Retinal pigment epithelial cell (primary cell): ENCODE measurements at regions not wholly inside any gene's neighbourhood (a gene's known extent, or its start where the extent isn't known, plus 50 kb on each side); places are given as distances from the start of the nearest gene placed in this dataset.

ENCODE experiments used
- DNase-seq: peaks from one replicate; pipeline ENCODE4 v3.0.0-alpha.2; 2010; ENCODE audit warnings: low read depth
- H3K4me3 ChIP-seq: 2 replicates; pipeline ENCODE4 v1.5.1; 2011; ENCODE audit warnings: mild to moderate bottlenecking, low read length, control low read depth, moderate library complexity
- TF ChIP-seq, protein P1 (sequence below): conservative IDR thresholded peaks from 2 replicates; pipeline ENCODE4 v1.5.1; 2011; ENCODE audit warnings: low read depth, low read length, control low read depth, inconsistent platforms

DNA sequence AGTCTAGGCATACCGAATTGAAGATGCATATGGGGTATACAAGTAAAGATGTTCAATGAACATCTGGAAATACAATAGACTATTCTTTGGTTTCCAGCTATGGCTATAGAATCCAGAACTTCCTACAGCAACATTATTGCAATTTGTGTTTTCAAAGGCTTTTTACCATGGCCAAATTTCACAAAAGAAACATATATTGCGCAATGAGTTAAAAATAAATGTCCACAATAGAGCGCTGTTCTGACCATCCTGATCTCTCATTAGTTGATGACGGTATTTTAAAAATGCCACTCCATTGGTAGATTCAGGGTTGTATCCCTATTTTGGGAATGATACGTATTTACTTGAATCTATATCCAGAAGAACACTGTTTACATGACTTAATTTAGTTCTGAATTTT is 139.2 kb downstream of the LINC00632 start:
- H3K4me3 ChIP-seq = no peak overlapping the region
- no peak for DNase-seq
- TF ChIP-seq, protein P1, sequence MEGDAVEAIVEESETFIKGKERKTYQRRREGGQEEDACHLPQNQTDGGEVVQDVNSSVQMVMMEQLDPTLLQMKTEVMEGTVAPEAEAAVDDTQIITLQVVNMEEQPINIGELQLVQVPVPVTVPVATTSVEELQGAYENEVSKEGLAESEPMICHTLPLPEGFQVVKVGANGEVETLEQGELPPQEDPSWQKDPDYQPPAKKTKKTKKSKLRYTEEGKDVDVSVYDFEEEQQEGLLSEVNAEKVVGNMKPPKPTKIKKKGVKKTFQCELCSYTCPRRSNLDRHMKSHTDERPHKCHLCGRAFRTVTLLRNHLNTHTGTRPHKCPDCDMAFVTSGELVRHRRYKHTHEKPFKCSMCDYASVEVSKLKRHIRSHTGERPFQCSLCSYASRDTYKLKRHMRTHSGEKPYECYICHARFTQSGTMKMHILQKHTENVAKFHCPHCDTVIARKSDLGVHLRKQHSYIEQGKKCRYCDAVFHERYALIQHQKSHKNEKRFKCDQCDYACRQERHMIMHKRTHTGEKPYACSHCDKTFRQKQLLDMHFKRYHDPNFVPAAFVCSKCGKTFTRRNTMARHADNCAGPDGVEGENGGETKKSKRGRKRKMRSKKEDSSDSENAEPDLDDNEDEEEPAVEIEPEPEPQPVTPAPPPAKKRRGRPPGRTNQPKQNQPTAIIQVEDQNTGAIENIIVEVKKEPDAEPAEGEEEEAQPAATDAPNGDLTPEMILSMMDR = no peak

DNA sequence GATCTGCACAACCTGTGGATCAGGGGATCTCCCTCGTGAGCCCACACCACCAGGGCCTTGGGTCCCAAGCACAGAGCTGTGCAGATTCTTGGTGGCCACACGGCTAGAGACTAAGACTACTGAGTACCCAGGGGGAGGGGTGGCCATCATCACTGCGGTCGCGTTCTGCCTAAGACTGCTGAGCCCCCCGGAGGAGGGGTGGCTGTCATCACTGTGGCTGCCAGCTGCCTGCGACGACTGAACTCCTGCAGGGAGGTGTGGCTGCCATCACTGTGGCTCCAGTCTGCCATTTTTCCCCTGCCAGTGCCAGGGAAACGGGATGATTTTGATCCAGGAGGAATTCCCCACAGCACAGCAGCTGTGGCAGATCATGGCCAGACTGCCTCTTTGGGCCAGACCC is 141.7 kb upstream of the SPANXB1 start:
- DNase-seq = no peak
- no peak overlapping the region for H3K4me3 ChIP-seq
- TF ChIP-seq, protein P1 = no peak

DNA sequence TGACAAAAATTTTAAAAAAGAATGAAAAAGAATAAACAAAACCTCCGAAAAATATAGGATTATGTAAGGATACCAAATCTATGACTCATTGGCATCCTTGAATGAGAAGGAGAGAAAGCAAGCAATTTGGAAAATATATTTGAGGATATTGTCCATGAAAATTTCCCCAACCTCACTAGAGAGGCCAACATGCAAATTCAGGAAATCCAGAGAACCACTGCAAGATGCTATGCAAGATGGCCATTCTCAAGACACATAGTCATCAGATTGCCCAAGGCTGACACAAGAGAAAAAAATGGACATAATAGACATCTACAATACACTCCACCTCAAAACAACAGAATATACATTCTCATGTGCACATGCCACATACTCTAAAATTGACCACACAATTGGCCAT is 135.9 kb upstream of the SPANXB1 start:
- no peak overlapping the region for H3K4me3 ChIP-seq
- TF ChIP-seq, protein P1 = no peak
- no peak for DNase-seq

DNA sequence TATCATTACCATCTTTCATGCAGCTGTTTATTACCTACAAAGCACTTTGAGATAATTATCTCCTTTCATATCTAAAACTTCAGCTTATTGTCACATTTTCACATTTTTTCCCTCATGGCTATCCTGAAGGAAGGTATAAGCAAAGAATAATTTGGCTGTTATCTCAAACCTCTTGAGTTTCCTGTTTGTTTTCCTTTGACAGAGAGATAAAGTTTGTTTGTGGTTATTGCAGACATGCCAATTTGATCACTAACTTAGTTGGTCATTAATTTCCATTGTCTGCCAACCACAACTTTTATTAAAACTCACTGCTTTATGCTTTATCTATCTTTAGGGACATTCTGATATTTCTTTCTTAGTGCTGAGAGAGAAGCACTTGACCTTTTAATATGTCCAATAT is 89.8 kb upstream of the SPANXB1 start:
- no peak overlapping the region for H3K4me3 ChIP-seq
- TF ChIP-seq, protein P1 = no peak
- DNase-seq = no peak

DNA sequence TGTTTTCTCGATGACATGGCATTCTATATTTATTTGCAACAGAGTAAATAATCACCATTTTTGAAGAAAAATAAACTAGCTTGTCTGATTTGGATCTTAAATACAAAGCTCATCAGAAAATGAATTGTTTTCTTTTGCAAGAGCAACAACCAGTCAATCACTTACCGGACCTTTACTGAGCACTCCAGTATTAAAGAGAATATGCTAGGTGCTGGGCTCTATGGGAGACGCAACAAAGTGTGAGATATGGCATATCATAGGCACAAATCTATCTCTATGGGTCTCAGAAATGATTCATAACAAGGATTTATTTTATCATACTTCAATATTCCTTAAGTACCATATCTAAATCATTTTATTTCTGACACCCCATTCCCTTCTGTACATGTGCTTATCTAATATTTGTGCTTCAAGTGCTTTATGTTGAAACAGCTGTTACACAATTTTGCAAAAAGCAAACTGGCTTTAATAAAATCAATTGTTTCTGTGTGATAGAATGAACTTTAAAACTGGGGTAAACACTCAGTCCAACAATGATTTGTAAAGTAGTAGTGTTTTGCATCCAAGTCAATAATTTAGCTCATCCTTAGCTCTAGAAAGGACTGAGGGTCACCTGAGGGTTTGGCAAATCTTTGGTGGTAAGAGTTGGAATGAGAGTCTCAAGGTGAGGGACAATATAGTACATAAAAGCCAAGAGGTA is 88.4 kb upstream of the SPANXB1 start:
- no peak overlapping the region for H3K4me3 ChIP-seq
- DNase-seq = no peak
- TF ChIP-seq, protein P1 = no peak

DNA sequence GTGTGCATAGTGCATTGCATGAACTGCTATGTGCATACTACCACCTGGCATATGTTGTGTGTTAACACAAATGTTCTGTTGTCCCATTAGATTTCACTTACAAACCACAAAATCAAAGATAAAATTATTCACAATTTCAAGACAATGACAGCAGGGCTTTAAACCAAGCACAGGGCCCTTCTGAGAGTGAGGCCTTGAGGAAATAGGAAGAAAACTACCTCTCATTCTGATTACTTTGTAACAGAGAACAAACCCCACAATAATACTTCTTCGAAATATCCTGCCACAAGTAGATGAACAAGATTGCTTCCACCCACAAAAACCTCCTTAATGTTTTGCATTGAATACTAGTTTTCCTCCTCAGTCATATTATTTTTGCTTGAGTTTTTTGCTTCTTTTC is 85.5 kb upstream of the SPANXB1 start:
- no peak for DNase-seq
- TF ChIP-seq, protein P1 = no peak
- H3K4me3 ChIP-seq = no peak overlapping the region

DNA sequence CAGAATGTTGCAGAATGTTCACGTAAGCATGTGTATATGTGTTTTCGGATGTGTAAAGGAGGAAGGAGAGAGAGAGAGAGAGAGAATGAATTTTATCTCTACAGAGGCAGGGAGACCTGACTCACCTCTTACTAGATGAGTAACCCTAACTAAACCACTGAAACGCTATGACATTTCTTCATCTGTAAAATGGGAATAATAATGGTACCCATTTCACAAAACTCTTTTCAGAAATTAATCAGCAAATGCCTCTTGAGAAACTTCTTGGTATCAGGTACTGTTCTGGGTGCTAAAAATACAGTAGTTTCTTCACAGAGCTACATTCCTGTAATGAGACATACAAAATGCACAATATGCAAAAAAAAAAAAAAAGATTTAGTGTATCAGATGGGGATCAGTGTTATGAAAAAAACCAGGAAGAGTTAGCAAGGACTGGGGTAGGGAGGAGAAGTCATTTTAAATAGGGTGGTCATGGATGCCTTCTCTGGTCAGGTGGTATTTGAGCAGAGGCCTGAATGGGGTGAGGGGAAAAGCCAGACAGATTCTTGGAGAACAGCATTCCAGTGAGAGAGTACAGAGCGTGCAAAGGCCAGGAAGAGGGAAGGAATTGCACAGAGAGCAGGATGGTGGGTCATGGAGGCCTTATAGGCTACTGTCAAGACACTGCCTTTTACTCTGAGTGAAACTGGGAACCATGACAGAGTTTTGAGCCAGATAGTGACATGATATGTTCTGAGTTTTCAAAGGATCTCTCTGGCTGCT is 84.9 kb upstream of the SPANXB1 start:
- no peak overlapping the region for H3K4me3 ChIP-seq
- no peak for DNase-seq

More for the DNA sequence above, 84.9 kb upstream of the SPANXB1 start:
- TF ChIP-seq, protein P1 = no peak
